ENCODE measurements at regions not wholly inside any gene's neighbourhood (a gene's known extent, or its start where the extent isn't known, plus 50 kb on each side); places are given as distances from the start of the nearest gene placed in this dataset.
"Not testable (repeated sequence)": the region's sequence is repeated elsewhere in the genome, so short reads cannot be mapped to it uniquely, and the experiment has no call there.

- DNase-seq: no peak
These were observed 51.2 kb upstream of the PRR23C start for GRCh38 chr3:139095803-139096466.

GRCh38 chr3:139096670-139097069, 52.0 kb upstream of the PRR23C start:
- no peak for DNase-seq

GRCh38 chr3:139098391-139098790, 53.7 kb upstream of the PRR23C start:
- DNase-seq: no peak

GRCh38 chr3:139099968-139100817, 55.5 kb upstream of the PRR23C start:
- DNase-seq: no peak

- DNase-seq: no peak
These were observed 56.1 kb upstream of the PRR23C start for GRCh38 chr3:139100821-139101220.

- DNase-seq: no peak
These were observed 56.7 kb upstream of the PRR23C start for GRCh38 chr3:139101396-139101795.

GRCh38 chr3:139103484-139103883, 58.8 kb upstream of the PRR23C start:
- DNase-seq: no peak

- no peak for DNase-seq
These were observed 59.4 kb upstream of the PRR23C start for GRCh38 chr3:139104062-139104461.

- DNase-seq: no peak
These were observed 60.5 kb upstream of the PRR23C start for GRCh38 chr3:139105154-139105702.

GRCh38 chr3:139106013-139106932, 61.6 kb upstream of the PRR23C start:
- DNase-seq: no peak

GRCh38 chr3:139107424-139108252, 62.9 kb upstream of the PRR23C start:
- no peak for DNase-seq

- DNase-seq: no peak
These were observed 63.7 kb upstream of the PRR23C start for GRCh38 chr3:139108253-139108969.

- no peak for DNase-seq
These were observed 64.6 kb upstream of the PRR23C start for GRCh38 chr3:139109271-139109670.

GRCh38 chr3:139110072-139110830, 65.6 kb upstream of the PRR23C start:
- DNase-seq: no peak

GRCh38 chr3:139110929-139111328, 66.2 kb upstream of the PRR23C start:
- not testable (repeated sequence) for DNase-seq

- peak; percentile 28 for DNase-seq
These were observed 66.9 kb upstream of the PRR23C start for GRCh38 chr3:139111392-139112229.

- DNase-seq: no peak
These were observed 67.5 kb upstream of the PRR23C start for GRCh38 chr3:139112230-139112558.

- no peak for DNase-seq
These were observed 68.7 kb upstream of the PRR23C start for GRCh38 chr3:139113231-139113992.
